A549 (cell line): ENCODE measurements at regions not wholly inside any gene's neighbourhood (a gene's known extent, or its start where the extent isn't known, plus 50 kb on each side); places are given as distances from the start of the nearest gene placed in this dataset.

ENCODE experiments used
- ATAC-seq, 2 experiments: fragments of 200-7000 bp in 1 of 2; fragments of >200 bp in 1 of 2; cut with Nextera tagmentation in 1 of 2; cut with Tn5 transposase in 1 of 2; 3 replicates each; pipeline versions ENCODE4 v1.8.0 to v1.9.1; 2018 to 2020; ENCODE audit warnings: mild to moderate bottlenecking in 1 of 2, moderate library complexity in 1 of 2
- CTCF ChIA-PET: fragments of 300-600 bp; sonication (Branson Sonifier 250); formaldehyde crosslinking; extraction: SDS; loops from one replicate; lab custom pipeline; 2021; ENCODE audit warnings: antibody characterized with exemption, inconsistent platforms; lab: Yijun Ruan, JAX
- POLR2A ChIA-PET: fragments of 350-600 bp; formaldehyde crosslinking; extraction: SDS; loops from one replicate; lab custom pipeline; 2021; ENCODE audit warnings: antibody characterized with exemption, inconsistent platforms; lab: Yijun Ruan, JAX
- DNase-seq, 2 experiments: peaks; one replicate each; pipeline versions ENCODE4 v3.0.0 to v3.0.0-alpha.2; 2011 to 2016; ENCODE audit warnings: low read depth in 1 of 2, low spot score in 1 of 2
- FAIRE-seq: peaks from 2 replicates; lab custom pipeline; 2011; peaks lifted over from hg19 to GRCh38; lab: Jason Lieb, UNC
- H3K27ac ChIP-seq, 2 experiments: fragments of >200 bp; sonication (Bioruptor Twin); formaldehyde crosslinking; 3 replicates each; pipeline ENCODE4 v1.5.1; 2016 to 2017
- H3K4me1 ChIP-seq: fragments of >200 bp; sonication (Bioruptor Twin); formaldehyde crosslinking; 3 replicates; pipeline ENCODE4 v1.6.1; 2016
- H3K4me2 ChIP-seq: fragments of >200 bp; sonication (Bioruptor Twin); formaldehyde crosslinking; 3 replicates; pipeline ENCODE4 v1.6.1; 2016
- H3K4me3 ChIP-seq: fragments of >200 bp; sonication (Bioruptor Twin); formaldehyde crosslinking; 3 replicates; pipeline ENCODE4 v1.5.1; 2016
- H3K9me3 ChIP-seq: fragments of >200 bp; sonication (Bioruptor Twin); formaldehyde crosslinking; 3 replicates; pipeline ENCODE4 v1.6.1; 2016
- BHLHE40 ChIP-seq: IDR thresholded peaks from 2 replicates; pipeline ENCODE4 v1.6.1; 2012; ENCODE audit warnings: low read depth, low read length, inconsistent platforms
- CBX2 ChIP-seq: fragments of 200-600 bp; sonication (generic); IDR thresholded peaks from 2 replicates; pipeline ENCODE4 v1.6.1; 2016; ENCODE audit warnings: low read depth, mild to moderate bottlenecking, borderline replicate concordance
- CEBPB ChIP-seq, 2 experiments: fragments of >200 bp in 1 of 2; sonication (Bioruptor Twin) in 1 of 2; formaldehyde crosslinking in 1 of 2; IDR thresholded peaks; 2 replicates each; pipeline ENCODE4 v1.6.1; 2012 to 2016
- CHD2 ChIP-seq: fragments of 150-350 bp; IDR thresholded peaks from 2 replicates; pipeline ENCODE4 v1.6.1; 2014; ENCODE audit warnings: low read length; ENCODE audit not compliant: partially characterized antibody
- CTCF ChIP-seq: fragments of >200 bp; sonication (Bioruptor Twin); formaldehyde crosslinking; IDR thresholded peaks from 3 replicates; pipeline ENCODE4 v1.5.1; 2016
- E2F6 ChIP-seq: IDR thresholded peaks from 2 replicates; pipeline ENCODE4 v1.6.1; 2012; ENCODE audit warnings: low read depth, borderline replicate concordance
- EHF ChIP-seq: fragments of 250-450 bp; sonication (Bioruptor Pico); IDR thresholded peaks from 2 replicates; pipeline ENCODE4 v1.5.0; 2020; ENCODE audit warnings: mild to moderate bottlenecking
- FOSB ChIP-seq: fragments of 250-450 bp; sonication (Bioruptor Pico); IDR thresholded peaks from 2 replicates; pipeline ENCODE4 v1.5.0; 2020; ENCODE audit warnings: mild to moderate bottlenecking, moderate library complexity
- FOSL2 ChIP-seq, 2 experiments: fragments of 450-650 bp in 1 of 2; fragments of >200 bp in 1 of 2; sonication (Bioruptor Twin) in 1 of 2; formaldehyde crosslinking; IDR thresholded peaks; 2 replicates each; pipeline versions ENCODE4 v1.5.0 to v1.6.1; 2016 to 2020; ENCODE audit warnings: mild to moderate bottlenecking in 1 of 2, moderate library complexity in 1 of 2
- FOXS1 ChIP-seq: fragments of 250-450 bp; sonication (Bioruptor Pico); IDR thresholded peaks from 2 replicates; pipeline ENCODE4 v1.5.0; 2020; ENCODE audit warnings: mild to moderate bottlenecking, moderate library complexity
- GATA3 ChIP-seq: IDR thresholded peaks from 2 replicates; pipeline ENCODE4 v1.6.1; 2012; ENCODE audit warnings: borderline replicate concordance
- HDAC2 ChIP-seq: fragments of 200-600 bp; sonication (generic); IDR thresholded peaks from 2 replicates; pipeline ENCODE4 v1.6.1; 2016
- HOXB13 ChIP-seq: fragments of 250-450 bp; sonication (Bioruptor Pico); IDR thresholded peaks from 2 replicates; pipeline ENCODE4 v1.5.0; 2020; ENCODE audit warnings: low read depth, mild to moderate bottlenecking, moderate library complexity
- JUN ChIP-seq, 2 experiments: fragments of >200 bp; sonication (Bioruptor Twin); formaldehyde crosslinking; IDR thresholded peaks; 2 replicates in 1 of 2; 3 replicates in 1 of 2; pipeline ENCODE4 v1.6.1; 2016 to 2017
- JUNB ChIP-seq: fragments of >200 bp; sonication (Bioruptor Twin); formaldehyde crosslinking; IDR thresholded peaks from 2 replicates; pipeline ENCODE4 v1.6.1; 2016
- KDM1A ChIP-seq: fragments of 200-600 bp; sonication (generic); IDR thresholded peaks from 2 replicates; pipeline ENCODE4 v1.6.1; 2016; ENCODE audit warnings: low read depth, mild to moderate bottlenecking
- MAFK ChIP-seq: fragments of 450-650 bp; IDR thresholded peaks from 2 replicates; pipeline ENCODE4 v1.6.1; 2014; ENCODE audit not compliant: partially characterized antibody
- MAX ChIP-seq: IDR thresholded peaks from 2 replicates; pipeline ENCODE4 v1.6.1; 2012
- MYC ChIP-seq: IDR thresholded peaks from 2 replicates; pipeline ENCODE4 v1.6.1; 2012; ENCODE audit warnings: mild to moderate bottlenecking, inconsistent platforms, low read length, improper control_type of control experiment, borderline replicate concordance
- NPAS2 ChIP-seq: fragments of 250-450 bp; sonication (Bioruptor Pico); IDR thresholded peaks from 2 replicates; pipeline ENCODE4 v1.8.0; 2022; ENCODE audit warnings: mild to moderate bottlenecking, moderate library complexity, borderline replicate concordance
- NR3C1 ChIP-seq: fragments of >200 bp; sonication (Bioruptor Twin); formaldehyde crosslinking; IDR thresholded peaks from 3 replicates; pipeline ENCODE4 v1.6.1; 2017
- RAD21 ChIP-seq, 2 experiments: fragments of >200 bp in 1 of 2; sonication (Bioruptor Twin) in 1 of 2; formaldehyde crosslinking in 1 of 2; IDR thresholded peaks in 1 of 2; conservative IDR thresholded peaks in 1 of 2; 2 replicates in 1 of 2; 3 replicates in 1 of 2; pipeline ENCODE4 v1.6.1; 2012 to 2018; ENCODE audit warnings: inconsistent platforms in 1 of 2
- RARB ChIP-seq: fragments of 250-450 bp; sonication (Bioruptor Pico); IDR thresholded peaks from 2 replicates; pipeline ENCODE4 v1.8.0; 2021; ENCODE audit warnings: mild to moderate bottlenecking, moderate library complexity
- RCOR1 ChIP-seq: fragments of 150-350 bp; IDR thresholded peaks from 2 replicates; pipeline ENCODE4 v1.6.1; 2014; ENCODE audit warnings: antibody characterized with exemption, low read length, low read depth
- RNF2 ChIP-seq: fragments of 200-600 bp; sonication (generic); IDR thresholded peaks from 2 replicates; pipeline ENCODE4 v1.6.1; 2016; ENCODE audit warnings: low read depth, mild to moderate bottlenecking, antibody characterized with exemption, moderate library complexity, borderline replicate concordance
- SMC3 ChIP-seq: fragments of >200 bp; sonication (Bioruptor Twin); formaldehyde crosslinking; IDR thresholded peaks from 3 replicates; pipeline ENCODE4 v1.6.1; 2018; ENCODE audit warnings: inconsistent platforms
- SREBF2 ChIP-seq: fragments of 450-650 bp; IDR thresholded peaks from 2 replicates; pipeline ENCODE4 v1.6.1; 2014; ENCODE audit warnings: mild to moderate bottlenecking, moderate library complexity
- TFCP2L1 ChIP-seq: fragments of 250-450 bp; sonication (Bioruptor Pico); IDR thresholded peaks from 2 replicates; pipeline ENCODE4 v1.5.0; 2021; ENCODE audit warnings: mild to moderate bottlenecking
- USF2 ChIP-seq: fragments of 450-650 bp; IDR thresholded peaks from 2 replicates; pipeline ENCODE4 v1.6.1; 2014; ENCODE audit warnings: antibody characterized with exemption
- ZFP36 ChIP-seq: fragments of 450-650 bp; IDR thresholded peaks from 2 replicates; pipeline ENCODE4 v1.6.1; 2014; ENCODE audit warnings: borderline replicate concordance; ENCODE audit not compliant: partially characterized antibody
- ZNF302 ChIP-seq: fragments of 250-450 bp; sonication (Bioruptor Pico); IDR thresholded peaks from 2 replicates; pipeline ENCODE4 v1.9.0; 2021; ENCODE audit warnings: inconsistent platforms, mild to moderate bottlenecking, moderate library complexity
- WGBS: methylation state at CpG from one replicate; pipeline ENCODE4 v1.1.6; 2017; ENCODE audit errors: missing lambda C conversion rate; 5-methylcytosine and 5-hydroxymethylcytosine counted together

- ChIA-PET CTCF (interaction anchor here (0.8 kb wide), 1 partner anchor 9 kb away, joined by 3 read pairs; no protein-coding TSS in a partner anchor), POLR2A (no interaction called here)
- Histone ChIP-seq H3K4me2 (no peak overlapping the region), H3K4me3 (no peak overlapping the region), H3K9me3 (no peaks in the 10 kb centered on the region), H3K4me1 (no peaks in the 10 kb centered on the region), H3K27ac (no peak overlapping the region)
- DNase-seq (no peak), FAIRE-seq (no peak), ATAC-seq (no peak)
- TF ChIP-seq CBX2: no peak
- TF ChIP-seq ZFP36: no peak
- no peak for TF ChIP-seq TFCP2L1 (CRISPR knock-in tag)
- no peak for TF ChIP-seq NR3C1
- TF ChIP-seq RARB (CRISPR knock-in tag): no peak
- TF ChIP-seq MYC: no peak
- TF ChIP-seq FOSB: no peak
- no peak for TF ChIP-seq RNF2
- 0% methylated on average over 6 of the region's 6 CpGs for WGBS
Measured at GRCh38 chr16:26511463-26511862, 555.3 kb upstream of the C16orf82 start.

- no peaks in the 10 kb centered on the region for H3K4me1 ChIP-seq
- WGBS: 0% methylated on average over 4 of the region's 4 CpGs
- ChIA-PET CTCF (interaction anchor here (1.1 kb wide), 1 partner anchor 9 kb away, joined by 3 read pairs; no protein-coding TSS in a partner anchor), POLR2A (no interaction called here)
- no peak overlapping the region for H3K27ac ChIP-seq
- FAIRE-seq (no peak), ATAC-seq (no peak), DNase-seq (no peak)
- H3K4me2 ChIP-seq: no peak overlapping the region
- no peaks in the 10 kb centered on the region for H3K9me3 ChIP-seq
- H3K4me3 ChIP-seq: no peak overlapping the region
- TF ChIP-seq ZFP36 (no peak), GATA3 (no peak), NPAS2 (no peak), CTCF (no peak), USF2 (no peak), CEBPB (IDR thresholded peaks at IDR 0.05) (no peak), EHF (no peak), MAX (no peak), FOXS1 (CRISPR knock-in tag) (no peak), JUN (IDR thresholded peaks at IDR 0.05) (no peak), BHLHE40 (no peak), ZNF302 (CRISPR knock-in tag) (no peak), HOXB13 (CRISPR knock-in tag) (no peak), CBX2 (no peak), HDAC2 (no peak), KDM1A (no peak), FOSL2 (IDR thresholded peaks at IDR 0.05) (no peak), FOSL2 (CRISPR knock-in tag; IDR thresholded peaks at IDR 0.05) (no peak)
Measured at GRCh38 chr16:26521626-26522025, 545.1 kb upstream of the C16orf82 start.

GRCh38 chr16:26524281-26524680 is 542.4 kb upstream of the C16orf82 start:
- WGBS: 34% methylated on average over 6 of the region's 6 CpGs
- Histone ChIP-seq H3K4me3 (no peak overlapping the region), H3K4me2 (no peak overlapping the region), H3K4me1 (no peaks in the 10 kb centered on the region), H3K27ac (no peak overlapping the region), H3K9me3 (no peaks in the 10 kb centered on the region)
- no peak for TF ChIP-seq RAD21 (conservative IDR thresholded peaks at IDR 0.05 in 1 of 2, IDR thresholded peaks at IDR 0.05 in 1 of 2)
- TF ChIP-seq MAFK: no peak
- TF ChIP-seq CHD2: no peak
- no peak for TF ChIP-seq GATA3
- no peak for TF ChIP-seq SMC3
- no peak for TF ChIP-seq CEBPB (IDR thresholded peaks at IDR 0.05)
- TF ChIP-seq FOSB: no peak
- TF ChIP-seq SREBF2: no peak
- TF ChIP-seq HOXB13 (CRISPR knock-in tag): no peak
- TF ChIP-seq CTCF: no peak
- no peak for TF ChIP-seq RCOR1
- no peak for TF ChIP-seq JUNB
- TF ChIP-seq E2F6: no peak
- no peak for FAIRE-seq
- DNase-seq: no peak
- CTCF ChIA-PET: no interaction called here
- no peak for ATAC-seq
- POLR2A ChIA-PET: interaction anchor here (0.6 kb wide), 1 partner anchor 754 kb away, joined by 3 read pairs; no protein-coding TSS in a partner anchor
